ENCODE measurements at regions not wholly inside any gene's neighbourhood (a gene's known extent, or its start where the extent isn't known, plus 50 kb on each side); places are given as distances from the start of the nearest gene placed in this dataset.
"Not testable (repeated sequence)": the region's sequence is repeated elsewhere in the genome, so short reads cannot be mapped to it uniquely, and the experiment has no call there.

DNA sequence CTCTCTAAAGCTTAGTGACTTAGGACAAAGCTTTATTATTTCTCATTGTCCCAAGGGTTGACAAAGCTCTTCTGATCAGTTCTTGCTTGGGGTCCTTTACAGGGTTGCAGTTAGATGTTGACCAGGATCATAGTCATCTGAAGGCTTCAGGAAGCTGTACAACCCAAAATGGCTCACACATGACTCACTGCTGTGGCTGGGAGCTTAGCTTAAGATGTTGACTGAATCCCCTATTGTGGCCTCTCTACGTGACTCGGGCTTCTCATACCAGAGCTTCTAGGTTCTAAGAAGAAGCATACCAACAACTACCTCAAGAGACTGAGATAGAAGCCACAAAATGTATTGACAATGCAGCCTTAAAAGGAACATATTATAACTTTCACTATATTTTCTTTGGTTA, 569.6 kb upstream of the ROBO2 start:
- DNase-seq, result no peak

DNA sequence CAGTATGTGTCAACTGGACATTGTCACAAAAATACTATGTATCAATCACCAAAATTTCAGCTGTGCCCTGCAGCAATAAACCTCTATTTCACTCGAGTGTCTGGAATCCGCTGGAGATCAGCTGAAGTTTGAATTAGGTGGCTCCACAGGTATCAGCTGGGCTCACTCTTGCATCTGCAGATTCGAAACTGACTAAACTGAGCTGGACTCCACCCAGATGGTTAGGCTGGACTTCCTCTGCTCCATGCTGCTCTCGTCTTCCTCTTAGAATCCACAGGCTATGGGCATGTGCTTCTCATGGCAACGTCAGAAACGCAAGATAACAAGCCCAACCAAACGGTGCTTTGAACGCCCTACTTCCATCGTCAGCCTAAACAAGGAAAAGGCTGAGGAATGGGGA, 565.3 kb upstream of the ROBO2 start:
- no peak for DNase-seq

DNA sequence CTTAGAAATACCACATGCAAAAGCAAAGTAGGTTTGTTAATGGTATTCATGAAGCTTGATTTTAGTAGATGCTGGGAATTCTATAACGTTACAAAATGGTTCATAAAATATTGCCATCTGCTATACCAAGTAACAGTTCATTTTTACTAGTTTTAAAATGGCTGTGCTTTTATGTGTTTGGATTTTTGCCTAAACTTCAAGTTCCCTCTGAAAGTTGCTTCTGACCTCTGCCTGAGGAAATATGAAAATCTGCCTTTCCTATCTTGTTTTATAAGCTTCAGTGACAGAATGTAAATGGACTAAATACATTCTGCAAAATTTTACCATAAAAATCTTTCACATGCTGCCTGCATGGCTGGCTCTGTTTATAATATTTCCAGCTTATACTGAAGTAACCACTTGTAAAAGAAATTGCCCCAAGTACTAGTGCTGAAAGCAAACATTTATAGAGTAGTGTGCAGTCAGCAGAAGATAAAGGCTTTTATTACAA, 560.7 kb upstream of the ROBO2 start:
- DNase-seq, result no peak

DNA sequence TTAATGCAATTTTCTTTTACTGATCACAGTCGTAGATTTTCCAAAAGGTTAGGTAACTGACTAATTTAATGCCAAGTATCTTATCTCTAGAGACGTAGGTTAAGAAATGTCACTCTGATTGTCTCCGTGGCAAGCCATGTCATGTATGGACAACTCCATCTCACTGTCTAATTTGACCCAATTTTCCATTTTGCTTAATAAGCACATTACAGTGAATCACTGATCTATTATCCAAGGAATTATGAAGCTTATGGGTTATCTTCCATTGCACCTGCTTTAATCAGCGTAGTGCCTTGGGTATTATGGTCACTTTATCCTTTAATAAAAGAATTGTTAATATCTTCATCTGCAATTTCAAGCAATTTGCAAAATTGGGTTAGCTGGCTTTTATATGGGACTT, 557.4 kb upstream of the ROBO2 start:
- no peak for DNase-seq

DNA sequence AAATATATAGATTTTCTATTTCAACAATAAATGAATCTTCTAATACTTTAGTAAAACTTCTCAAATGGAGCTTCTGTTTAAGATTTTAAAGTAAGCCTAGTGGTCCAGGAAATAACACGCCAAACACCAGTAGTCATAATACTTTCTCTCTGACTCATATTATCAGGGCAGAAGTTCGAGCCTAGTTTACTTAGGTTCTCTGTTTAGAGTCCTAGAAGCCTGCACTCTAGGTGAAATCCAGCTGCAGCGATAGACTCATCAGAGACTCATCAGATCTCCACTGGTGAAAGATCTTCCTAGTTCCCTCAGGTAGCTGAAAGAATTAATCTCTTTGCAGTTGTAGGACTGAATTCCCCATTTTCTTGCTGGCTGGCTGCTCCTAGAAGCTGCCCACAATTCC, 552.5 kb upstream of the ROBO2 start:
- DNase-seq, result no peak

DNA sequence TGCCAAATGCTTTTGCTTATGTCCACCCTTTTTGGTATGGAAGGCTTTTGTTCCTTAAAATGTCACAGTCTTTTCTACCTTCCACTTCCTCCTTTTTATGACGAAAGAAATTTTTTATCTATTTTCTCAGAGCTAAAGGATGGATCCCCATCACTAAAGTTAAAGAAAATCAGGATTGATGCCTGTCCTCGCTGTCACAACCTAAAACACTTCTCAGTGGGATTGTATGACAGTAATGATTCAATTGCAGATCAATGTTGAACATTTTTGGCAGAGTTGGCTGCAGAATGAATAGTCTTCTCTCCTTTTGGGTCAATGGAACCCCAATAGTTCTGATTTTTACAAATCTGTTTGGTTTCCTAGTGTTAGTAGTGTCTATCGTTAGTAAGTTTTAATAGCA, 549.8 kb upstream of the ROBO2 start:
- no peak for DNase-seq

DNA sequence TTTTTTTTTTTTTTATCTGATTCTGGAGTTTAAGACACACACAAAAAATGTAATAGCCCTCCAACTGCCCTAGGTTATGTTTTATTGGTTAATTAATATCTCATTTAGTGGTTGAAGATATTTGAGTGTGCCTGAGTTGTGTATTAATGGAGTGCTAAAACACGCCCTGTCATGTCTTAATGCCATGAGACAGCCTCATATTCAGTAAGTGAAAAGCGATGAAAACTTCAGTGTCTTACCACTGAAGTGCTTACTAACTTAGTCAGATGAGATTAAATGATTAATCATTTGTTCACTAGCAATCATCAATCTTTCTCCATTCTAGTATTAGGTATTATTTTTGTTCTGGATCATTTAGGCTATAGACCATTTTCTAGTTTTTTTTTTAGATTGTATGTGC, 544.7 kb upstream of the ROBO2 start:
- DNase-seq, result no peak

DNA sequence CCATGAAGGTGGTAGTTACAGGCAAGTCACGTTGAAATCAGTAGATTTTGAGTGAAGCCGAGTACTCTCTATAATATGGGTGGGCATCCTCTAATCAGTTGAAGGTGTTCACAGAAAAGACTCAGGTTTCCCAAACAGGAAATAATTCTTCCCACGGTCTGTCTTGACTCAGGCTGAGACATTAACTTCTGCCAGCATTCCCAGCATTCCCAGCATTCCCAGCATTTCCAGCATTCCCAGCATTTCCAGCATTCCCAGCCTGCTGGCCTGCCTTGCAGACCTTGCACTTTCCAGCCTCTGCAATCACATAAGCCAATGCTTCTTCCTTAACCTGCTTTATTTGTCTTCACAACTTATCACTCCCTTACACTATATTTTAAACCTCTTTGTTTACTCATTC, 542.3 kb upstream of the ROBO2 start:
- no peak for DNase-seq

DNA sequence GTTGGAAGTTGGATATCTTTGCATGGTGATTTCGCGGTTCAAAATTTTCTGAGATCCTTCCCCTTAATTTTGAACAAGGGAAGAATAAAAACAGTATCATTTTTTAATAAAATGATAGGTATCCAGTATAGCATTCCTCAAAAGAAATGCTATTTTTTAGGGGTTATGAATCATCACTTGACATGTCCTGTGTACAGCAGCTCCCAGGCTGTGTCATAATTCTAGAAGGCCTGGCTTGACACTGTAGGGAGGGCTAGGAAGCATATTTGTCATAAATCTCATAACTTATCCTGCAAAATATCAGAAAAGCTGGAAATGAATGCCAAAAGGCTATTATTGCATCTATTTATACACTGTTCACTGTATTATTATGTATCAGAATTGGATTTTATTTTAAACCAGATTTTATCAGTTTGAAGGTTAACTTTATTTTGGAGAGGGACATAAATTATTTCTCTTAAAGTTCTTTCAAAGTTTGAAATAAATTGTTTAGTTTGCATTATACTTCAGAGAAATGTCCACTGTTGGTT, 539.1 kb upstream of the ROBO2 start:
- no peak for DNase-seq

DNA sequence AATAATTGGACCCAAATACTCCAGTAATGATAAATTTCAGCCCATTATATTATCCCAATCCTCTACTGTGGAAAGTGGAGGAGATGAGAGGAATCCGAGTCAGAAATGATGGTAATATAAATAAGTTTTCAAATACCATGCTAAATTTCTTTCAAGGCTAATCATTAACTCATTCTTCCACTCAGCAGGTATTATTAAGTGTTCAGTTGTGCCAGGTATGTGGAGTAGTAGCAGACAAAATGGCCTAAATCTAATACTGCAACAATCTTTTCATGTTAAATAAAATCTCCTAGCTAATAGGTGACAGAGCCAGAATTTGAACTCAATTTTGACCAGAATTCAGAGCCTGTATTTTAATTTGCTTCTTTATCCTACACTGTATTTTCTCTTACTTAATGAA, 538.6 kb upstream of the ROBO2 start:
- no peak for DNase-seq

DNA sequence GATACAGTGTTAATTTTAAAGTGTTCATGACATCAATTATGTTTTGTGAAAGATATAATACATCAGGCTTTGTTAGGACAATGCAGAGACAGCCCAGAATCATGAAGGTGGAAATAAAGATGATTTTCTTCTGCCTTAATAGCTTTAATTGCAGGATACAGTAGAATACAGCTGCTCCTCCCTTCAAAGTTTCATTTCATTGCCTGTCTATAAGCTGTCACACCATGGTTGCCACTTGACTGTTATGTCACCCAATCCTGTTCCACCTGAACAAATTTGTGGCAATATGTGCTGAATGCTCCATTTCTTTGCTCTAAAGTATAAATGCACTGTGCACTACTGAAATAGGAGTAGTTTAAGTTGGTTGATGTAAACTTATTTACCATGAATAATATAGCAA, 537.8 kb upstream of the ROBO2 start:
- DNase-seq, result no peak

DNA sequence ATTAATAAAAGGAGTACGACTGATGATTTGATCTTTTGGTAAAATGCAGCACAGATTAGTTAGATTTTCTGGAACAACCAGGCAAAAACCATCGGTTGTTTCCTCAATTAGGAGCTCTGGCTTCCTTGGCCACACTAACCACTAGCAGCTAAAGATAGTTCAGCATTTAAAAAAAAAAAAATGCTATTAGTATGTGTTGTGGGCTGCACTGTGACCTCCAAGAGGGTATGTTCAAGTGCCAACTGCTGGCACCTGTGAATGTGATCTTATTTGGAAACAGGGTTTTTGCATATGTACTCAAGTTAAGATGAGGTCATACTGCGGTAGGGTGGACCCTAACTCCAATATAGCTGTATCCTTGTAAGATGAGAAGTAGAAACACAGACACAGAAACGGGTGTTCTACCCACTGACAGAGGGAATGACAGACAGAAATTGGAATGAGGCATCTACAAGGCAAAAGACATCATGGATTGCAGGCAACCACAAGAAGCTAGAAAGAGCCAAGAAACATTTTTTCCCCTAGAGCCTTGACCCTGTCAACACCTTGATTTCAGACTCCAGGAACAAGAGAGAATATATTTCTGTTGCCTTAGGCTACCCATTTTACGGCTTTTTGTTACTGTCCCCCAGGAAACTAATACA, 534.6 kb upstream of the ROBO2 start:
- no peak for DNase-seq

DNA sequence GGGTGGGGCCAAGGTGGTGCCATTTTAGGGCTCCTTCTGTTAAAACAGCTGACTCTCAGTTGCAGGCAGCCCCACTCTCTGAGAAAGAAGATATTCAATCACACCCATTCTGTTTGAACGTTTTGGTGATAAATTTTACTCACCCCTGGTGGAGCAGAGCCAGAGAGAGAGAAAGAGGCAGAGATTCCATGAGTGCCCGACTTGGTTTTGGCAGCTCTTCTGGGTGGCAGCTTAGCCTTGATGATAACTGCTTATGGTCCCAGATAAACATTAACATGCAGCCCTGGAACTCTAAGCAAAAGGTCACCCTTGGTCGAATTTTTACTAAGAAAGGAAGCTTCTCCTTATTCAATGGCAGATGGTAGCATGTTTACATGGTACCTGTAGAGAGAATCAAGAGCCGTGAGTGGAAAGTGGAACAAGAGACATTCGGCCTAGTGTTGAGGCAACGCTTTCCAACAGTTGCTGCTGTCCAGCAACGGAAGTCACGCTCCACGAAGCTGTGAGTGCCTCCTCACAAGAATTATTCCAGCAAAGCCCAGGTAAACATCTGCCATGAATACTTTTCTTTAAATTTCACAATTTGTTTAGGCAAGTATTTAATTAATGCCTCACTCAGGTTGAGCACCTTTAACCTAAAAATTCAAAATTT, 530.6 kb upstream of the ROBO2 start:
- DNase-seq, result no peak

DNA sequence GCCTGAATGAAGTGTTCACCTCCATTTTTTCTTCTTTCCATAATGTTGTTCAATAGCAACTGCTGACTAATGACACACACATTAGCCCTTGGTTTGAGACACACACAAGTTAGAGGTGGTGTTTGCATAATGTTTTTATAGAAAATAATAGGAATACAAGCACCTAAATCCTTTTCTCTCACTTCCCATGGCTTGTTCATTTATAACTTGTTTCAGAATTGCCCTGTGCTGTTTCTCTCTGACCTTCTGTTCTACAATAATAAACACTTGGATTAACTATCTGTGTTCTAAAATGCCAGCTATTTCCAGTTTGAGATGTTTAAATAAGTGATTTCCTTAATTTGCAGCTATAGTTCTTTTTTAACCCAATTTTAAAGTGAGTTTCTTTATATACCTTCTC, 525.1 kb upstream of the ROBO2 start:
- DNase-seq, result no peak

DNA sequence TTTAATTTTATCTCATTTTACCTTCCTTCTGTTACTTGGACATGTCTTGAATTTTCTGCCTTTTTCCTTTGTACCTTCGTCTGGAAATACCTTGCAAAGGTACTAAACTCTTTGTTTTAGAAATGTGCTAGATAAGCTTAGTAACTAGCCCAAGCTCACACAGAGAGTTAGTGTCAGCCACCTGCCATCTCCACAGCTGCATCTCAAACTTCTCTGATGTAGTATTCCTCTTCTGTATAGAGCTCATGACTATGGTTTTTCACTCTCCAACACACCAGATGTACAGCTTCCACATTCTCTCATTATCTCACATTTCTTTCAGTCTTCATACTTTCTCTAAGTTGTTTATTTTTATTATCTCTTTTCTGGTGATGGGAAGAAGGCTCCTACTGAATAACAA, 516.6 kb upstream of the ROBO2 start:
- no peak for DNase-seq

DNA sequence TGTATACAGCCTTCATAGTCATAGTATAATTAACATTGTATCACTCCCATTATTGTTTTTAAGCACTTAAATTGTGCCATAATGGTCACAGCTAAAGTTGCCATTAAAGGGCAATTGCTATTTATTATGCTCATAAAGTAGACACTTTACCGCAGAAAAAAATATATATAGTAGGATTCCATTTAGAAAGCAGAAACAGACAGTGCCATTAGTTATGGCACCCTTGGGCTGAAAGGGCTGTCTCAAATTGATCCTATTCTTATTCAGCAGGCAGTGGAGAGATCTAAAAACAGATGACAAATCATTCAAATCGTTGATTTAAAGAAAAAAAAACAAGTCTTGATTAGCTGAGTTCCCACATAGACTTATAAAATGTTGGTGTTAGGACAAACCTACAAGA, 514.2 kb upstream of the ROBO2 start:
- DNase-seq, result no peak

DNA sequence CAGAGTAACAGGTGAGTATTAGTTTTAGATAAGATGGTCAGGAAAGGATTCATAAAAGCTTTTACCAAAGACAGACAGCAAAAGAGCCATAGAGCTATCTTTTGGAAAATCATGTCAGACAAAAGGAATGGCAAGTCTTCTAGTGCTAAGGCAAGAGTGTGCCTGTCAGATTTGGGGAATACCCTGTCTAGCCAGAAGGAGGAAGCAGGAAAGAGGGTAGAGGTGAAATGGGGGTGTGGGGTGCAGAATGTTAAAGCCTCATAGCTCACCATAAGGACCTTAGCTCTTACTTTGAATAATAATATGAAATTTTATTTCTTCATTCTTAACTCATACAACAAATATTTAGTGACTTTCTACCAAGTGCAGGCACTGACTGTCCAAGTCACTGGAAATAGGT, 512.1 kb upstream of the ROBO2 start:
- no peak for DNase-seq

DNA sequence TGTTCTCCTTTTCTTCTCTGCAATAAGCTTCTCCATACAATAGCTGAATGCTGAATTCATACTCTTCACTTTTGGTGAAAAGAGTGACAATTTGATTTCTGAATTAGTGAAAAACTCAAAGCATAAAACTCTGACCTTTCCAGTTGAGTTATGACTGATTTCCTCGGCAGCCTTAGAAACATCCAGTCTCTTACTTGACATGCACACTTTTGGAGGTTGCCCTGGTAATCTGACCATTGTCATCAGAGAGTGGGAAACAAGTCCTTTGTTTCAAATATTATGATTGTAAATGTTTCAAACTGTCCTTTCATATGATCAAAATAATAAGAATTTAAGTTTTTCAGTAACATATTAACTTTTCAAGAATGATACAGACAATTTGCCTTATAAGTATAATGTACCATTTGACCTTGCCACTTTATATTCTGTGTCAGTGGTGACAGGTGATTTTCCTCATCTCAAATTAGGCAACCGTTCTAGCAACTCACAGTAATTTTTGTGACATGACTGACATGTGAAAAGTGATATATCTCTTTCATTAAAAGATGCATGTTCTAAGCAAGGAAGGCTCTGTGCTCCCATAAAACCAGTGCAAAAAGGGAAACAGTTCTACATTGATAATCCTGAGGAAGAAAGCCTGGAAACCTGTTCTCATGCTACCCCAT, 507.6 kb upstream of the ROBO2 start:
- DNase-seq, result no peak

DNA sequence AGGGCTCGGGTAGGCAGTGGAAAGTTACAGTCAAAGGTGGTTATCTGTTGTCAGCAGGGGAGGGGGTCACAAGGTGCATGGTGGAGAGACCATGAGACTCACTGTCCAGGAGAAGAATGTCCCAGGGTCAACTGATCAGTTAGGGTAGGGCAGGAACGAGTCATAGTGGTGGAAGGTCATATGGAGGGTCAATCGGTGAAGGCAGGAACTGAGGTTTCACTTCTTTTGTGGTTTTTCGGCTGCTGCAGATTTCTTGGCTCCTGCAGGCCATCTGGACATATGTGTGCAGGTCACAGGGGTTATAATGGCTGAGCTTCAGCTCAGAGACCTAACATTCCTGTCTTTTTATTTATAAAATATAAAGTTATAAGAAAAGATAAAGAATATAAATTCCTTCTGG, 506.2 kb upstream of the ROBO2 start:
- DNase-seq, result not testable (repeated sequence)

DNA sequence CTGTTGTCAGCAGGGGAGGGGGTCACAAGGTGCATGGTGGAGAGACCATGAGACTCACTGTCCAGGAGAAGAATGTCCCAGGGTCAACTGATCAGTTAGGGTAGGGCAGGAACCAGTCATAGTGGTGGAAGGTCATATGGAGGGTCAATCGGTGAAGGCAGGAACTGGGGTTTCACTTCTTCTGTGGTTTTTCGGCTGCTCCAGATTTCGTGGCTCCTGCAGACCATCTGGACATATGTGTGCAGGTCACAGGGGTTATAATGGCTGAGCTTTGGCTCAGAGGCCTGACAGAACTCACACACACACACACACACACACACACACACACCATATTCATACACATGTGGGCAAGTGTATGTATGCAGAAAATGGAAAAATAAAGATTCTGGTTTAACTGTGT, 502.0 kb upstream of the ROBO2 start:
- DNase-seq, result not testable (repeated sequence)

DNA sequence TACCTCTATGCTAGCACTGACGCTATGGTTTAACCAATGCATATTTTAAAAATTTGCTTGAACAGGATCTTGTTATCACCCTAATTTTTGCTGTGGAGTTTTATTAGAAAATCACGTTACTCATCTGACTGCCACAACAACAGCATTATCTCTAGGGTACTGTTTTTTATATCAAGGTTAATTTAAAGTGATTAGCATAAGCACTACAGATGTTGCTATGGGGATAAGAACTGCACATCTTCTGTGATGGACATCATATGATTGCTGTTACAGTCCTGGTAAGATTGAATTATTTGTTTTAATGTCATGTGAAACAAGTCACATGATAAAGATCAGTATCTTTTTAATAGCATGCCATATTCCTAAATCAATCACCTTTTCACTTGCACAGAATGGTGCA, 492.2 kb upstream of the ROBO2 start:
- no peak for DNase-seq

DNA sequence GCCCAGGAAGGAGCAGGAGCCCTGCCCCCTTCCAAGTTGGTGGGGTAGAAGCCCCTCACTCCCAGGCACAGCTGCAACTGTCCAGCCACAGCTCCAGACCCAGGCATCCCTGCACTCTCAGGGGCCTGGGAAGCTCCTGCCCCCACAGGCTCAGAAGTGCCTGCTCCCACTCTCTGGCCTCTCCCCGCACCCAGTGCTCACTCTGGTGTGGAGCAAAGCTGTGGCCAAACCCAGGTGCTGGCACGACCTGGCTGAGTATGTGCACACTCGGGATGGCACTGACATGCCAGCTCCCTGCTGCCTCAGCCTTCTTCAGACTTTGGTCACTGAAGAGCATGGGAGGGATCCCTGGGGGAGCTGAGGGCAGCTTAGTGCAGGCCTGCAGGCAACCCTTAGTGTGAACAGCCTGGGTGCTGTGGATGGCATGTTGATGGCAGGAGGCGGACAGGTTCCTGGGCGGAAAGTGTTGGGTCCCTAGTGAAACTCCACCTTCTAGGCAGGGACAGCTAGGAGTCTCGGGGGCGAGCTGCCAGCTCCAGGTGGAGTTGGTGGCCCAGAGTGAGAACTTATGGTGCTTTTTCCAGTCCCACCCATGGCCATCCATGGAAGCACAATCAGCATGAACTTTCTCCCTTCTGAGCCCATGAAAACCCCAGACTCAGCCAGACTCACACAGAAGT, 489.2 kb upstream of the ROBO2 start:
- DNase-seq, result no peak

DNA sequence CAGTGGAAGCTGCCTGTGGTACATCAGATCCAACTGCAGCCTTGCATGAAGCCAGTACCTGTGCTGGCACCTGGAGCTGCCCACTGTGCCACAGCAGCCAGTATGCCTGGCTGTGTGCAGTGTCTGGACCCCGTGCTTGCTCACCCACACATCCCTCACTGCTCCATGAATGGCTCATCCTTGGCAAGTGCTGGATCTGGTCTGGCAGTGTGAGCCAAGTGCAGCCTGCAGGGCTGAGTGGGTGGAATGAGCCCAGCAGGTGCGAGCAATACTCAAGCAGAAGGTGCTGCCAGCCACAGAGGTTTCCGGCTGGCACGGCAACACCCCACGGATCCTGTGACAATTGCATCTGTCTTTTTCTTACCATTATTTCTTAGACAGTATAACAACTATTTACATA, 488.2 kb upstream of the ROBO2 start:
- no peak for DNase-seq

DNA sequence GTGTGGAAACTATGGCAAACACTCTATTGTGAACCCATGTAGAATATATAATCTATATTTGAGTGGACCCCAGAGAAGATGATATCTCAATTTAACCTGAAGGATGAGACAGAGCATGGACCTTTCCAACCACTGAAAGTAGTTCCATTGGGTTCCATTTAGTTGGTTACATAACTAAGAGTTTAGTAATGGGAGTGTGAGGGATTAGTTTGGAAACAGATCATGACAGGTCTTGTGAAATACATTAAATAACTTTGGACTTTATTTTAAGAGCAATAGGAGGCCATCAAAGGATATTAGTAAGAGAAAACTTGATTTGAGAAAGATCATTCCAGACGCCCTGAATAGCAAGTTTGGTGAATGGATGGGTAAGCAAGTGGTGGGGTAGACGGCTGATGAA, 487.2 kb upstream of the ROBO2 start:
- no peak for DNase-seq
